T-cell (primary cell): ENCODE measurements at regions not wholly inside any gene's neighbourhood (a gene's known extent, or its start where the extent isn't known, plus 50 kb on each side); places are given as distances from the start of the nearest gene placed in this dataset.

Source experiments
- ATAC-seq, 4 experiments: fragments of 200-7000 bp in 3 of 4; fragments of 150-1000 bp in 1 of 4; cut with Tn5 transposase; replicated peaks in 1 of 4; 1 replicate in 3 of 4; 2 replicates in 1 of 4; pipeline ENCODE4 v1.10.0; 2021; ENCODE audit warnings: moderate library complexity in 3 of 4, mild to moderate bottlenecking in 2 of 4, moderate number of reproducible peaks in 1 of 4
- CTCF ChIA-PET, 2 donors: fragments of 300-600 bp; sonication (Branson Sonifier 250); formaldehyde crosslinking; loops; one replicate each; lab custom pipeline; 2022; ENCODE audit warnings: antibody characterized with exemption in 2 of 2; lab: Charles Lee
- POLR2A ChIA-PET, 2 donors: fragments of 300-600 bp; sonication (Branson Sonifier 250); formaldehyde crosslinking; loops; one replicate each; lab custom pipeline; 2022; ENCODE audit warnings: antibody characterized with exemption in 2 of 2; lab: Charles Lee
- DNase-seq, 35 experiments: peaks; one replicate each; pipeline versions ENCODE4 v3.0.0 to v3.0.0-alpha.2; 2013 to 2023
- H3K27ac ChIP-seq: one replicate; pipeline ENCODE4 v1.5.1; 2013; ENCODE audit warnings: low read length
- H3K27me3 ChIP-seq, 2 experiments: replicated peaks in 1 of 2; 1 replicate in 1 of 2; 2 replicates in 1 of 2; pipeline versions ENCODE4 v1.6.1 to v1.7.0; 2013; ENCODE audit warnings: low read length in 1 of 2, mixed read lengths in 1 of 2; ENCODE audit not compliant: control insufficient read depth in 2 of 2, insufficient read depth in 2 of 2; ENCODE audit errors: extremely low read depth in 1 of 2
- H3K36me3 ChIP-seq, 2 donors: 1 replicate in 1 of 2; 2 replicates in 1 of 2; pipeline versions ENCODE4 v1.6.1 to v1.7.0; 2013; ENCODE audit warnings: low read length in 1 of 2; ENCODE audit not compliant: control insufficient read depth in 2 of 2, insufficient read depth in 1 of 2; ENCODE audit errors: extremely low read depth in 1 of 2
- H3K4me1 ChIP-seq, 2 experiments: 1 replicate in 1 of 2; 2 replicates in 1 of 2; pipeline versions ENCODE4 v1.6.1 to v1.7.0; 2013; ENCODE audit warnings: low read length in 2 of 2, mixed read lengths in 1 of 2; ENCODE audit not compliant: insufficient read depth in 2 of 2, control insufficient read depth in 1 of 2; ENCODE audit errors: extremely low read depth in 1 of 2
- H3K4me3 ChIP-seq, 2 donors: 1 replicate in 1 of 2; 2 replicates in 1 of 2; pipeline versions ENCODE4 v1.5.1 to v1.7.0; 2013; ENCODE audit warnings: mild to moderate bottlenecking in 2 of 2, low read length in 1 of 2, moderate library complexity in 1 of 2; ENCODE audit not compliant: control insufficient read depth in 1 of 2; ENCODE audit errors: extremely low read depth in 1 of 2
- H3K9me3 ChIP-seq: 2 replicates; pipeline ENCODE4 v1.7.0; 2013
- H3K27ac Mint-ChIP-seq, 2 donors: one replicate each; pipeline ENCODE4 v1.8.0; 2020 to 2021; ENCODE audit warnings: mild to moderate bottlenecking in 2 of 2, mixed read lengths in 2 of 2
- H3K27me3 Mint-ChIP-seq, 2 donors: one replicate each; pipeline ENCODE4 v1.8.0; 2021 to 2022; ENCODE audit warnings: mixed read lengths in 2 of 2
- H3K36me3 Mint-ChIP-seq: one replicate; pipeline ENCODE4 v1.8.0; 2021; ENCODE audit warnings: mixed read lengths
- H3K4me1 Mint-ChIP-seq, 3 donors: one replicate each; pipeline ENCODE4 v1.8.0; 2020 to 2022; ENCODE audit warnings: mixed read lengths in 3 of 3, mild to moderate bottlenecking in 1 of 3
- H3K4me3 Mint-ChIP-seq, 3 donors: one replicate each; pipeline ENCODE4 v1.8.0; 2020 to 2022; ENCODE audit warnings: mild to moderate bottlenecking in 3 of 3, mixed read lengths in 3 of 3, moderate library complexity in 3 of 3
- H3K9me3 Mint-ChIP-seq, 3 donors: one replicate each; pipeline ENCODE4 v1.8.0; 2020 to 2022; ENCODE audit warnings: mixed read lengths in 3 of 3
- WGBS: methylation state at CpG from one replicate; pipeline ENCODE4 v1.1.5; 2013; ENCODE audit warnings: missing lambda C conversion rate; ENCODE audit not compliant: insufficient coverage; 5-methylcytosine and 5-hydroxymethylcytosine counted together

GRCh38 chr3:69542805-69543429 is 157.0 kb upstream of the FRMD4B start:
- no peaks in the 10 kb centered on the region for H3K36me3 Mint-ChIP-seq
- no peaks in the 10 kb centered on the region for H3K9me3 Mint-ChIP-seq
- H3K4me1 ChIP-seq, result no peaks in the 10 kb centered on the region
- ChIA-PET CTCF (no interaction called here), POLR2A (no interaction called here)
- DNase-seq (no peak), ATAC-seq (no peak)
- H3K27me3 Mint-ChIP-seq, result peaks cover 35% of the 10 kb centered on the region in 2 donors
- no peak overlapping the region for H3K27ac ChIP-seq
- H3K27ac Mint-ChIP-seq, result no peak overlapping the region
- no peaks in the 10 kb centered on the region for H3K36me3 ChIP-seq
- H3K9me3 ChIP-seq, result no peaks in the 10 kb centered on the region
- no peak overlapping the region for H3K4me3 ChIP-seq
- H3K27me3 ChIP-seq, result peaks cover 3 to 19% of the 10 kb centered on the region in 2 experiments
- peaks cover 7 to 8% (median 8%) of the 10 kb centered on the region in 3 donors for H3K4me1 Mint-ChIP-seq
- H3K4me3 Mint-ChIP-seq, result no peak overlapping the region
- WGBS, result 3% methylated on average over 14 of the region's 19 CpGs

- no peak for ATAC-seq
- WGBS, result 4% methylated on average over 58 of the region's 75 CpGs
- CTCF ChIA-PET, result no interaction called here
Observed at GRCh38 chr3:69542089-69542804, 156.4 kb upstream of the FRMD4B start.

GRCh38 chr3:69541711-69542088 is 155.8 kb upstream of the FRMD4B start:
- no peaks in the 10 kb centered on the region for H3K9me3 ChIP-seq
- ChIA-PET CTCF (no interaction called here), POLR2A (interaction anchor here in 1 of 2 donors (0.6 kb wide), 1 partner anchor 27 kb away, joined by 3 read pairs; no protein-coding TSS in a partner anchor)
- Mint-ChIP-seq H3K4me1 (peaks cover 7 to 8% (median 8%) of the 10 kb centered on the region in 3 donors), H3K9me3 (no peaks in the 10 kb centered on the region), H3K4me3 (peak overlapping the region in 1 of 3 donors; percentile 34), H3K36me3 (no peaks in the 10 kb centered on the region), H3K27ac (no peak overlapping the region), H3K27me3 (peaks cover 35 to 38% of the 10 kb centered on the region in 2 donors)
- H3K4me3 ChIP-seq, result peak overlapping the region in 1 of 2 donors; percentile 17
- no peaks in the 10 kb centered on the region for H3K36me3 ChIP-seq
- DNase-seq, result no peak
- no peak for ATAC-seq
- peaks cover 3 to 21% of the 10 kb centered on the region in 2 experiments for H3K27me3 ChIP-seq
- no peaks in the 10 kb centered on the region for H3K4me1 ChIP-seq
- WGBS, result under 1% methylated on average over 26 of the region's 28 CpGs
- no peak overlapping the region for H3K27ac ChIP-seq

More at GRCh38 chr3:69542089-69542804, 156.4 kb upstream of the FRMD4B start:
- Mint-ChIP-seq H3K36me3 (no peaks in the 10 kb centered on the region), H3K27ac (no peak overlapping the region), H3K9me3 (no peaks in the 10 kb centered on the region), H3K4me3 (no peak overlapping the region), H3K27me3 (peaks cover 35 to 38% of the 10 kb centered on the region in 2 donors), H3K4me1 (peaks cover 7 to 8% (median 8%) of the 10 kb centered on the region in 3 donors)
- Histone ChIP-seq H3K27me3 (peaks cover 3 to 21% of the 10 kb centered on the region in 2 experiments), H3K36me3 (no peaks in the 10 kb centered on the region), H3K27ac (no peak overlapping the region), H3K4me1 (no peaks in the 10 kb centered on the region), H3K9me3 (no peaks in the 10 kb centered on the region), H3K4me3 (no peak overlapping the region)
- POLR2A ChIA-PET, result interaction anchor here in 1 of 2 donors (0.6 kb wide), 1 partner anchor 27 kb away, joined by 3 read pairs; no protein-coding TSS in a partner anchor
- no peak for DNase-seq

- CTCF ChIA-PET, result no interaction called here
- Mint-ChIP-seq H3K27me3 (peaks cover 35 to 38% of the 10 kb centered on the region in 2 donors), H3K36me3 (no peaks in the 10 kb centered on the region), H3K4me3 (peak overlapping the region in 1 of 3 donors; percentile 34), H3K4me1 (peaks cover 7 to 8% (median 8%) of the 10 kb centered on the region in 3 donors), H3K27ac (no peak overlapping the region), H3K9me3 (no peaks in the 10 kb centered on the region)
- ATAC-seq (no peak), DNase-seq (no peak)
- POLR2A ChIA-PET, result no interaction called here
- Histone ChIP-seq H3K36me3 (no peaks in the 10 kb centered on the region), H3K27ac (no peak overlapping the region), H3K4me1 (no peaks in the 10 kb centered on the region), H3K27me3 (peaks cover 3 to 21% of the 10 kb centered on the region in 2 experiments), H3K4me3 (no peak overlapping the region), H3K9me3 (no peaks in the 10 kb centered on the region)
- 30% methylated on average over 16 of the region's 24 CpGs for WGBS
Observed at GRCh38 chr3:69540706-69541581, 155.1 kb upstream of the FRMD4B start.

DNA sequence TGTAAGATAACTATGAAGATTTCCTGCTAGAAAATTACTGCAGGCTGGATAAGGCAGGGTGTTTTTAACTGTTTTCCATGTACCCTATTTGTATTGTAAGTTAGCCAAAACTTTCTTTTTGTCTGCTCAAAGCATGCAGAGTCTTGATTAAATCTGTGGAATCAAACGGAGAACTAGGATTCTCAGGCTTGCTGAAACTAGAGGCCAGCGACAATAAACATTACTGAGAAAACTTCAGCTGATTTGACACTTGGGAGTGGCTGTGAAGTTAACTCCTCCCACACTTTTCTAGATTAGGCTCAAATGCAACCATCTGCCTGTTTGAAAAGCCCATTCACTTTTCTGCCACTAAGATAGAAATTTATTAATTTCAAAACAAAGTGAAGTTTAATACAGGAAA is 153.2 kb upstream of the FRMD4B start:
- H3K4me3 Mint-ChIP-seq, result no peak overlapping the region

DNA sequence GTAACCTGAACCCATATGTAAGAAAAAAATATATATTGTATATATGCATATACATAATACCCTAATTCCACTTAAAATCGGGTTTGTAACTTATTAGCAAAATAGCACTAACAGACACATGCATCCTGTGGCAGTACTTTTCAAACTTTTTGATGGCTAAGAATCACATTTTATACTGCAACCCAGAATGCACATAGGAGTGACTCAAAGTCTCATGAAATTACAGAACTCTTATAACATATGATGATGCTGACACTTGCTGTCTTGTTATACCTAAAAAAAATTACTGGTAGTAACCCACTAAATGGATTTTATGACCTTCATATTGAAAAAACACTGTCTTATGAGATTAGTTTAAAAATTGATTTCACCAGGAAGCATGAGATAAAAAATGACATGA is 152.4 kb upstream of the FRMD4B start:
- H3K9me3 ChIP-seq, result no peaks in the 10 kb centered on the region
- peaks cover 3 to 21% of the 10 kb centered on the region in 2 experiments for H3K27me3 ChIP-seq
- no CpG with 5 or more reads among the region's 1 CpG for WGBS
- Mint-ChIP-seq H3K27me3 (peaks cover 24 to 28% of the 10 kb centered on the region in 2 donors), H3K36me3 (no peaks in the 10 kb centered on the region), H3K27ac (no peak overlapping the region), H3K9me3 (no peaks in the 10 kb centered on the region), H3K4me3 (no peak overlapping the region), H3K4me1 (peaks cover 7 to 8% (median 8%) of the 10 kb centered on the region in 3 donors)
- ChIA-PET POLR2A (no interaction called here), CTCF (no interaction called here)
- H3K4me1 ChIP-seq, result no peaks in the 10 kb centered on the region
- H3K36me3 ChIP-seq, result no peaks in the 10 kb centered on the region
- no peak overlapping the region for H3K4me3 ChIP-seq
- no peak for ATAC-seq
- DNase-seq, result no peak
- H3K27ac ChIP-seq, result no peak overlapping the region

More for the DNA sequence above, 153.2 kb upstream of the FRMD4B start:
- H3K36me3 ChIP-seq, result no peaks in the 10 kb centered on the region
- Mint-ChIP-seq H3K36me3 (no peaks in the 10 kb centered on the region), H3K4me1 (peaks cover 7 to 8% (median 8%) of the 10 kb centered on the region in 3 donors), H3K27me3 (peaks cover 30 to 31% of the 10 kb centered on the region in 2 donors), H3K9me3 (no peaks in the 10 kb centered on the region), H3K27ac (no peak overlapping the region)
- H3K4me1 ChIP-seq, result no peaks in the 10 kb centered on the region
- CTCF ChIA-PET, result no interaction called here
- DNase-seq (no peak), ATAC-seq (no peak)
- no peak overlapping the region for H3K27ac ChIP-seq
- WGBS, result 62% methylated on average over 2 of the region's 2 CpGs
- no peaks in the 10 kb centered on the region for H3K9me3 ChIP-seq
- POLR2A ChIA-PET, result no interaction called here
- H3K4me3 ChIP-seq, result no peak overlapping the region
- H3K27me3 ChIP-seq, result peaks cover 3 to 21% of the 10 kb centered on the region in 2 experiments
